ENCODE measurements at regions not wholly inside any gene's neighbourhood (a gene's known extent, or its start where the extent isn't known, plus 50 kb on each side); places are given as distances from the start of the nearest gene placed in this dataset.

DNA sequence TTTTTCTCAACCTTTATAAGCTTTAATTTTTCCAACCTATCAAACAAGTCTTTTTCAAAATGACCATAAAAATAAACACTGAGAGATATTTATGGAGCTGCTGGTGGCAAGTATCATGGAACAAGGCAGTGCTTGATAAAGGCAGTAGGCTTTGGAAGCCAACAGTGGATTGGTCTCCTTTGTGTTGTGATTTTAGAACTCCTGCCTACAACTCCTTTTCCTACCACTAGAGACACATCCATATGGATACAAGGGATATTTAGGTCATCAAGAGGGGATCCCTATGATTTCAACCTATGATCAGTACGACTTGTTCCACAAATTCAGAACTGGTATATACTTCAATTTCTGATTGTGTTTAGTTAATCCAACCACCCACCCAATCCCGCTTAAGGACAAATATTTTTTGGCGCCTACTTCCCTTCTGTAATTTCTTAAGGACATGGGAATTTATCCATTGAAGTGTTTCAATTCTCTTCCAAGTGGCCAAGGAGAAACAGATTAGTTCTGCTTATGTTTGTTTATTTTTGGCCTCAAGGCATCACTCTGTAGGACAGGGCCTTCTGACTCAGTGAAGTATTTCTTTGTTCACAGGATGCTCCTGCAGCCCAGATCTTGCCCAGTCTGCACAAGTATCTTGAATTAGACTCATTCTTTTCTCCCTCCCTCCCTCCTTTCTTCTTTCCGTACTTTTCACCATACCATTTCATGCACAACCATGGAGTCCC lies 2119.6 kb upstream of the PIK3C3 start:
- DNase-seq, result no peak

DNA sequence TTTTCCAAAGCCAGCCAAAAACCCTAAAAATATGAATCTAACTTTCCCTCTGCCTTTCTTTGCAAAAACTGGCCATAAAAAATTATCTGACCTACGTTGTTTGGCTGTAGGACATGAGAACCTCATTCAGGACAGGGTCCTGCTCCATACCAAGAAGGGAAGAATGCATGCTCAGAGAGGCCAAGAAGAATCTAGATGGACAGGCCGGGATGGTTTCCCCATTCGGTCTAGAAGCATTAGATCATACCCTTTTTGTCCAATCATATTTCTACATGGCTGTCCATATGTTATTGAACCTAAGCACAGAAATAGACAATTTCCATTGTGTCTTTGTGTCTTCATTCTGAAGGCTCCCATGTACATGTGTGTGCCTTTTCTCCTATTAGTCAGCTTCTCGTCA lies 2120.4 kb upstream of the PIK3C3 start:
- no peak for DNase-seq

DNA sequence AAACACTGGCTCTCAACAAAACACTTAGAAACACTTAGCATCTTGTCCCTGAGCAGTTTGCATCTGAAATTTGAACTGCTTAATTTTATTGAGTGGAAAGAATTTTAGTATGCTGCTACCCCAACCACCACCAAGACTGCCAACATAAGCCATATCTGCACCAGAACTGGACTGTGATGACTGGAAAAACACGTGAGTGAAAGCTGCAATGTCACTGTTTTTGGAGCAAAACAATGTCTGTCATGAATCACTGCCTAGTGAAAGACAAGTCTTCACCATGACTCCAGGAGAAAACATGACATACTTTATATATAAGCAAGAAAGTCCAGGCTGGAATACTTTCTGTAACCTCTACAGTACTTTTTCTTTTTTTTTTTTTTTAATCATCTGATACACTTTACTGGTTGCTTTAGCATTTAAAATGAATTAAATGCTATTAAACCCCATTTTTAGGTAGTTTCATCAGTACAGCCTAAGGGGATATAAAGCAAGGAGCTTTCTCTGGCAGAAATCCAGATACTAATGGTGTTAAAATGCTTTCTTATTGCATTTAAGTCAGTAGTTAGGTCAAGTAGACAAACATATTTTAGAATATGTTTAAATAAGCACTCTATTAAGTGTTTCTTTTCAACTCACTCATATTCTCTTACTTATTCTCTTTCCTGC lies 2129.4 kb upstream of the PIK3C3 start:
- DNase-seq, result no peak

DNA sequence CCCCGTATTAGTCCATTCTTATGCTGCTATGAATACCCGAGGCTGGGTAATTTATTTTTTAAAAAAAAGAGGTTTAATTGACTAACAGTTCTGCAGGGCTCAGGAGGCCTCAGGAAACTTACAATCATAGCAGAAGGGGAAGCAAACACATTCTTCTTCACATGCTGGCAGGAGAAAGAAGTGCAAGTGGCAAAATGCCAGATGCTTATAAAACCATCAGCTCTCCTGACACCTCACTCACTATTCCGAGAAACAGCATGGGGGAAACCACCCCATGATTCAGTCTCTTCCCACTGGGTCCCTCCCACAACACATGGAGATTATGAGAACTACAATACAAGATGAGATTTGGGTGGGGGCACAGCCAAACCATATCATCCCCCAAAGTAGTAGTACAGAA lies 2148.5 kb upstream of the PIK3C3 start:
- no peak for DNase-seq

DNA sequence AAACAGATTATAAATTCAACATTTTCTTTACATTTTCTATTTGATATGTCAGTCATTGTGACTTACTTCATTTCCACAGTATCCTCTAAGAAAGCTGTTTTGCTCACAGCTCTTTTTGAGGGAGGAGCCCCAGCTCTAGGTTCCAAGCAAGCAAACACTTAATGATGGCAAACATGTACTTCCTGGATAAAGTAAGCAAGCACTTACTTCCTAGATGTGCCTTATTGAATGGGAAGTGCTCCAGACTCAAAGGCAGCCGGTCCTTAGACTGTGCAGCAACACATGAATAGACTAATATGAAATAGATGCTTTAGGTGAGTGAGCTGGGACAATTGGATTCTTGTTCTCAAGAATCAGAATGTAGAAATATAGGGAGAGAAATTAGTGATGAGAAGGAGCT lies 2149.8 kb upstream of the PIK3C3 start:
- DNase-seq, result no peak

DNA sequence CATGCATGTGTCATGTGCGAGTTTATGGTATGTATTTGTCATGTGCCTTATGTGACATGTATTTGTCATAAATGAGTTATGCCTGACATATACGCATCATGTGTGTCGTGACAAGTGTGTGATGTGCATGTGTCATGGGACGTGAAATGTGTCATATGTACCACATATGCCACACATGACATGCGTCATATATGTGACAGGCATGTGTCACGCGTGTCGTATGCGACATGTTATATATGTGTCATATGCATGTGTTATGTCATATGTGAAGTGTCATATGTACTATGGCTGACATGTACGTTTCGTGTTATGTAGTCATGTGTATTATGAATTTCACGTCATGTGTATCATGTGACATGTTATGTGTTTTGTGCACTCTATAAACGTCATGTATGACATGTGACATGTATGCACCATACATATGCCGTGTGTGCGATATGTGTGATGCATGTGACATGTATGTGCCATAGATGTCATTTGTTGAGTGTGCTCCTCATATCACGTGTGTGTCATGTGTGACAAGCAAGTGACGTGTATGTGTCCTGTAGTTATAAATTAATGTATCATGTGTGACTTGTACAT lies 2152.3 kb upstream of the PIK3C3 start:
- no peak for DNase-seq

DNA sequence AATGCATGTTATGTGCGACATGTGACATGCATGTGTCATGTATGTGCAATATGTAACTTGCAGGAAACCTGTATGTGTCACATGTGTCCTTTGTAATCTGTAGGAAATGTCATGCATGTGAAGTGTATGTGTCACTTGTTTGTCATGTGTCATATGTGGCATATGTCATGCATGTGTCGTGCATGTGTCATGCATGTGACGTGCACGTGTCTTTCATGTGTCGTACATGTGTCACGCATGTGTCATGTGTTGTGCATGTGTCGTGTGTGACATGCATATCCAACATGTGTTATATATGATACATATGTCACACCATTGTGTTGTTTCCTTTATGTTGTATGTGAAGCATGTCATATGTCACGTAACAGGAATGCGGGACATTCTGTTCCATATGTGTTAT lies 2153.2 kb upstream of the PIK3C3 start:
- DNase-seq, result no peak

DNA sequence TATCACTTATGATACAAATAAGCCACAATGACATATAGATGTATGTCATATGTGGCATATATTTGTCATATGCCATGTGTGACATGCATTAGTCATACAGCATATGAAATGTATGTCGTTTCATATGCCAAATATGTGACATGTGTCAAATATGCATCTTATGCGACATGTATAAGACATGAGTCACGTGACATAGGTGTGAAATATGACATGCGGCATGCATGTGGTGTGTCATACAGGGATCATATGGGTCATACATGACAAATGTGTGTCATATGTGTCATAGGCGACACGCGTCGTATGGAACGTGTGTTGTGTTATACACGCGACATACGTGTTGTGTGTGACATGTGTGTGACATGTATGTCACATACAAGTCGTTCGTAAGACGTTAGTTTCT lies 2154.0 kb upstream of the PIK3C3 start:
- no peak for DNase-seq

DNA sequence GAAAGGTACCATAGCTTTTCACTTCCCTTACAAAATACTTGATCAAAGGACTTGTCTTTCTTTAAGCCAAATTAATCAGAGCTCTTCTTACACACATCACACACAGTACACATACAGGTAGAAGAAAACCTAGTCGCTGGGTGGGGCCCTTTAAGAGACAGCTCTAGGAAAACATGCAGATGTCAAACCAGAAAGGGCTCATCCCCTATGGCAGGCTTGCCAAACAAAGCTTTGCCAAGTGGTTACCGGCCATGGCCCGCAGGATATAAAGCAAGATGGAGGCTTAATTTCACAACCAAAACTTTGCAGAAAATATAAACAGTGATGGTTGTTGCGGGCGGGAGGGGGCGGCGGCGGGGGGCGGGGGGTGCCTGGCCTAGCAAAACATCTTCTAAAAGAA lies 2156.0 kb upstream of the PIK3C3 start:
- no peak for DNase-seq

DNA sequence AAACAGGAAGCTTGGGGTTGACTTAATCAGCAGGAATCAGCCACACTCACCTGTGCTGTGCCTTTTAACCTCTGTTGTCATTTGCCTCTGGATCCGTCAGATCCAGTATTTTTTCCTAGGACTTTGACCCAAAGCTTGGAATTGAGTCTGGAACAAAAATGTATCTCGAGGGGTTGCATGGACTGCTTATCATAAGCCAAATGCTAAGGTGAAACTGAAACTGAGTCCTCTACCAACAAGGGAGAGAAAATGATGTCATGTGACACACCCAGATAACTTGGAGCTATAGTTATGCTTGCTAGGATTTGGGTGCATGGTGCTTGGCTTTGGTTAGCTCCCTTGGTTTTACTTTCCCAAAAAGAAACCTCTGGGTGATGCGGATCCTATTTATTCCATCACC lies 2158.6 kb upstream of the PIK3C3 start:
- DNase-seq, result no peak

DNA sequence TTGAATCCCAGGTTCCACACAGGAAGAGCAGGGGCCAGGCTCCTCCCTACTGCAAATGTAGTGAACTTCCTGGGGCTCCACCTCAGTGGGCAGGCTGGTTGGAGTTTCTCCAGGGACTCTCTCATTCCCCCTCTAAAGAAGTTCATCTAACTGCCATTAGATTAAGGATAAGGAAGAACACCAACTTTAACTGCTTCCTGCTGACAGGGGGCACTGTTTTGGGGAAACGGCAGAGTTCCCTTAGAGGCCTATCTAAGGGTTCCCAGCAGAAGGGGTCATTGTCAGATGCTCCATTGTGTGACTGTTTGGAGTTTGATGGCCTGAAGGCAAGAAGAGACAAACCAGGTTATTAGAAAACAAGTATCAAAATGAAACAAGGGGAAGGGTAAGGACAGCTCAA lies 2159.7 kb upstream of the PIK3C3 start:
- DNase-seq, result no peak

DNA sequence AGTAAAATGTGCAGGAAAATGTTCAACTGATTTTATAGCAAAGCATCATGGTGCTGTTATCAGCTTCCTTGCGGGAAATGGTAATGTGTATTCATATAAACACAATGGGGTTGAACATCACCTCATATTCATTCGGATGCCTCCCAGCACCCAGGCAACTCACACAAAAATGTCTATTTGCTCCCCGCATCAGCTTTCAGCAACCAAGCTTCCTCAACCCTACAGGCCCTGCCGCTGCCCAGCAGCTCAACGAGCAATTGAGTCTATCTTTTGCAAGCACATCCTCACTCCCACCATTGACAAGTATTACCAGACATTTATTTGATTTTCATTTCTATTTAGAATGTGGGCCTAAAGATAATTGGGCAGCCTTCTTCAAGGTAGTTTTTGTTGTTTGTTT lies 2161.4 kb upstream of the PIK3C3 start:
- no peak for DNase-seq

DNA sequence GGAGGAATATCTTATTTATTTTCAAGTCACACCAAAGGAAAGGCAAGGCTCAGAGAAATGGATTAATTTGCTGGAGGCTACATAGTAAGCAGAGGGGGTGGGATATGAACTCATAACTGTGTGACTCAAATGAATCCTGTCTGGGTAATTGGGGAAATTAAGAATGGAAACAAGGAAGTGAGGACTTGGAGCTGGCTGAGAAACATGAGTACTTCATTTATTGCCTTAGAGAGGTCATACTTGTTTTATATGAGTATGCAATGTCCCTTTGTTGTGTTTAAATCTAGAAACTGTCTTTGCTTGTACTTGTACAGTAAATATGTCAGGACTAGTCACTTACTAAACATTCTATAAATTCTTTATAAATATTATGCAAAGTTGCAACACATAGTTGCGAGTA lies 2166.7 kb upstream of the PIK3C3 start:
- no peak for DNase-seq

DNA sequence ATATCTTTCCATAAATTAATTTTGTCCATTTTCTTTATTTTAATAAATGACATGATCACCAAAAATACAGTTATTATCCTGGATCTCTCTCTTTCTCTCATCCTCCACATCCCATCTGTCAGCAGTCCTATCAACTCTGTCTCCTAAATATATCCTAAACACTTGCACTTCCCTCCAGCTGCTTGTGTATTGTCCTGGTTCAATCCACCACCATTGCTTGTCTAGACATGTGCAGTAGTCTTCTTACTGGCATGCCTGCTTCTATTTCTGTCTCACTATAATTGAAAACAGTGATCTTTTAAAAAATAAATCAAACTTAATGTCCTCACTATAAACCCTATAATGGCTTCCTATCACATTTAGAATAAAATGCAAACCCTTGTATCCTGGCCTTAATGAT lies 2168.6 kb upstream of the PIK3C3 start:
- DNase-seq, result no peak

DNA sequence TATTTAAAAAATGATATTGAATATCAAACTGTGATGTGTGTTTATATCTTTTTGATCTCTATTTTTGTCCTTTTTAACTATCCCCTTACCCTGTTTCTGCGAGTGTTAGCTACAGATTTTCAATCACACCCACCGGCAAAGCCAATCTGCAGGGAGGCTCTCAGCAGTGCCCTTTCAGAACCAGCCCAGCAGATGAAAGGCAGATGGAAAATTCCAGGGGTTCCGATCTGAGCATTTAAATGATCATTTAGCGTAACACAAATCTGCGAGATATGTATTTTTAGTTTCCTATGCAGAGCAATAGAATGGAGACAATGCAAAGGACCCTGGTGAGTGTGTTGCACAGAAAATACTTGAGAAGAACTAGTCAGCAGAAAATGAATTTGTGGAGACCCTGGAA lies 2170.5 kb upstream of the PIK3C3 start:
- DNase-seq, result no peak

DNA sequence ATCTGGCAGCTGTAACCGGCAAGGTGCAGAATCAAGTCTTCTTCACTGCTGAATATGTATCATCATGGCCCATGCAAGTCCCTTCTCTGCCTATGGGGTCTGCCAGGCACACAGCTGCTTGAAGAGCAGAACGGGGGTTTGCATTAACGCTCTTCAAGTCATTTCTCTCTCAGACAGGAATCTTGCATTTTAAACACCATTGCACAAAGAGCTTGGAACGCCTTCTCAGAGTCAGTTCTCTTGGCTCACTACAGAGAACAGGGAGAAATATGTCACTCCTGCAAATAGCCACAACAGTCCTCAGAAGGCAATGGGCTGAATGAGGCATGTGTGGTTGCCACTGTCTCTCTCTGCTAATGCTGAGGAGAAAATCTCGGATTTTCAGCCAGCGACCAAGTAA lies 2173.5 kb upstream of the PIK3C3 start:
- DNase-seq, result no peak

DNA sequence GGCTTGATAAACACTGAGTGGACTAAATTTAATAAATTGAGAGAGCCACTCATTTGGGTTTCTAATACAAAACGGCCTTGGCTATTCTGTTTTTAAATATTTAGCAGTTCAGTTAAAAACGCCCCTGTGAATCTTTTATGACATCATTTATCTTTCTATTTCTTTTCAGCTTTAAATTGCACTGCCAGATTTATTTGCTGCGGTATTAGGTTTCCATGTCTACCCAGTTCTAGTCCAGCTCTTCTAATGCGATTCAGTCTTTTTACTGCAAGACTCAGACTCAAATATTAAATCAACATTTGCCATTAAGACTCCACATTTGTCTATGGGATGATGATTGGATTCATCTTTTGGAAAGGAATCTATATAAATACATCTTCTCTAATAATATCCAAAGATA lies 2174.3 kb upstream of the PIK3C3 start:
- DNase-seq, result no peak

DNA sequence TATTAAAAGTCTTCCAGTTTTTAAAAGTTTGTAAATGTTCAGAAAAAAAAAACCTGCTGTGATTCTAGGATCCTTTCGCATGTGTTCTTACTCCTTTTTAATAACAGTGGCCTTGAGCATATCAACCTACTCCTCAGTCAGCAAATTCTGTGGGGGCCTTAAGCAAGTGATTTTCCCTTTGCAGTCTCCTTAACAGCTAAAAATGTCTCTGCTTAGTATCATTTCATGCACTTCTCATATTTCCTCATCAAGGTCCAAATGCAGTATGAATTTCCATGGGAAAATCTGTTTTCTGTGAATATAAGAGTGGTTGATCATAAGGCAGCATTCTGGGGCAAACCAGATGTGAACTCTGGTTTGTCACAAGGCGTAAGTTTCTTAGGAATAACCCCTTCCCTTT lies 2175.1 kb upstream of the PIK3C3 start:
- DNase-seq, result no peak

DNA sequence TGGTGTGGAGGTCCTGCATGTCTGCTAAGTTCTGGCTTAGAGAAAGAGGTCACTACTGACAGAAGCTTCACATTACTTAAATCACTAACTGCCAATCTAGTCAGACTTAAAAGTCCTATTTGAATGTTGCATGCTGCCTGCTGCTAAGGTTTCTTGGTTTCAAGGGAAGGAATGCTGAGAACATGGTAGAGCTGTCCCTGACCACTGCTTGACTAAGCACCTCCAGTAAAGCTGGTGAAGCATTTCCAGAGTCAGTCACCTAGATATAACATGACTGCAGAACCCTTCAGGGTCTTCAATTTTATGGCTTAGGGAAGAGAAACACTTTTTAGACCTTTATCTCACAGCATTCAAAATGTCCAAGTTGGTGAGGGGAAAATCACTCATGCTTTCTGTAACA lies 2178.3 kb upstream of the PIK3C3 start:
- DNase-seq, result no peak

DNA sequence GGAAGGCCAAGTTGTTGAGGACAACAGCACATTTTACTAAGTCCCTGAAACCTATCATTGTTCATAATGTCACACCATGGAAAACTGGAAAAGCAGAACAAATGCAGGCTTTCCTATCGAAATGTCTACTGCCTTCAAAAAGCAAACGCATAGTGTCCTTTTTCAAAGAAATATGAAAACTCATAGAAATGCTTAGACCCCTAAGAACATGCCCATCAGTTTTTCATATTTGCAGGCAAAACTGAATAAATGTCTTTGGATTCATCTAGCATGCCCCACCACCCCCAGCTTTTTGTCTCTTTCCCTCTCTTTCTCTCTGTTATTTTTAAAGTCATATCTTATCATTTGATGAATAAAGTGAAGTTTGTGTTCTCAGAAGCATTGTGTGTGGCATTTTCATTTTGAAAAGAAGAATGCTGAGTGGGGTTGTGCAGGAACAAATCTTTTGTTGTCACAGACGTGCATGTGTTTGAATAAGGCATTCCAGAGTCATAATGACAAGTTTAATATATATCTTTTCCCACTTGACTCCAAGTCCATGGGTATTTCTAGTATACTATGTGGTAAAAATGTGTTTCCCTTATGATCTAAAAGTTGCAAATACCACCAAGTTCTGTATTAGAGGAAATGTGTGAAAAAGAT lies 2180.0 kb upstream of the PIK3C3 start:
- DNase-seq, result no peak

DNA sequence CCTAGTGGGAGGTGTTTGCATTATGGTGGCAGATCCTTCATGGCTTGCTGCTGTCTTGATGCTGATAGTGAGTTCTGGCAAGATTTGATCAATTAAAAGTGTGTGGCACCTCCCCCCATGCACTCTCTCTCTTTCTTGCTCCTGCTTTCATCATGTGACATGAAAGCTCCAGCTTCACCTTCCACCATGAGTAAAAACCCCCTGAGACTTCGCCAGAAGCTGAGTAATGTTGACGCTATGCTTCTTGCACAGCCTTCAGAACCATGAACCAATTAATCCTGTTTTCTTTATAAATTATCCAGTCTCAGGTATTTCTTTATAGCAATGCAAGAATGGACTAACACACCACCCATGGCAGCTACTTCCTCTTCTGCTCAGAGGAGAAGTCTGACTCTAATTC lies 2181.4 kb upstream of the PIK3C3 start:
- no peak for DNase-seq

DNA sequence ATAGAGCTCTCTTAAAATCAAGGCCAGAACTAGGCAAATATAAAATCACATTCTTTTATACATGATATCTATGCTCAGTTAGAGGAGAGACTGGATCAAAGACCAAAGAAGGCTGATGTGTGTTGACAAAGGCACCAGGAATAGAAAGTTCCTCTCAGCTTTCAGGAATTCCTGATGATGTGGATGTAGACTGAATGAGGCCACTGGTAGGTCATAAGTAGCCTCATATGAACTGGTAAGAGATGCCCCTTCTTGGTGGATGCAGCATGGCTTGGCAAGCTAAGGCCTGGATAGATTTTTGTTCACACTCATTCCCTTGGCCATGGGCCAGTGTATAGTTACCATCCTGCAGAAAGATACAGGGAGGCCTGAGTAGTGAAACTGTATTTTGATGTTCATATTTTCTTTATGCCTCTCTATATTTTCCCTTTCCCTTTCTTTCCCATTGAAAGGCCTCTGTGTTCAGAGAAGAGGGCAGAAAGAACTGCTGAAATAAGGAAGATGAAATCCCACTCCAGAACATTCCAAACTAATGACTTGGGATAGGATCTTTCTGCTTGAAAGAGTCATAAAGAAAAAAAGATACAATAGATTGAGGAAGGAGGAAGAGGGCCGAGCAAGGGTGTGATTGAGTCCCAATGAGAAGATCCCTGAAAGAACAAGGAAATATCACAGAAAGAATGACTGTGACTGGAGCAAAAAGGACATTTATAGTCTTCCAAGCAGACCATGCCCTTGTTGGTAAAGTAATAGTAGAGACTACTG lies 2182.7 kb upstream of the PIK3C3 start:
- no peak for DNase-seq

DNA sequence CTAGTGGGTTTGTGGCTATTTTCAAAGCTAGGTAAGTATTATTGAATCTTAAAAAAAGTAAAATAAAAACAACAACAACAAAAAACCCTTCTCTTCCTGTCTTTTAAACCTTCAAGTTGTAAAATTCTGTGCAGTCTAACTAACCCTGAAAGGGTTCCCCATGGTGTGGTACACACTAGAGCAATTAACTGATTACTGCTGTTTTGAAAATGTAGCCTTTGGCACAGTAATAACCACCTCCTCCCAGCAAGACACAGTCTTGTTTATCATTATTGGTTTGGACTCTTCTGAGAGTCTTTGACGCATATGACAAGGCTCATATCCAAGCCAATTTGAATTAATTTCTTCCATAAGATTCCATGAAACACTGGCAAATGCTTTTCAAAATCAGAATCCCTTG lies 2184.6 kb upstream of the PIK3C3 start:
- DNase-seq, result no peak
